B cell (primary cell): ENCODE measurements at regions not wholly inside any gene's neighbourhood (a gene's known extent, or its start where the extent isn't known, plus 50 kb on each side); places are given as distances from the start of the nearest gene placed in this dataset.
"Not testable (repeated sequence)": the region's sequence is repeated elsewhere in the genome, so short reads cannot be mapped to it uniquely, and the experiment has no call there.

ENCODE experiments used
- ATAC-seq: fragments of 200-7000 bp; cut with Tn5 transposase; one replicate; pipeline ENCODE4 v1.10.0; 2021; ENCODE audit warnings: low read depth, mild to moderate bottlenecking, moderate number of reproducible peaks, moderate library complexity
- CTCF ChIA-PET: fragments of 350-600 bp; sonication (Branson Sonifier 250); formaldehyde crosslinking; loops from one replicate; lab custom pipeline; 2021; ENCODE audit warnings: antibody characterized with exemption, inconsistent platforms; lab: Charles Lee
- POLR2A ChIA-PET: fragments of 350-600 bp; sonication (Branson Sonifier 250); formaldehyde crosslinking; loops from one replicate; lab custom pipeline; 2021; ENCODE audit warnings: antibody characterized with exemption; lab: Charles Lee
- DNase-seq: peaks from one replicate; pipeline ENCODE4 v3.0.0; 2013
- H2AFZ ChIP-seq: 2 replicates; pipeline ENCODE4 v1.6.1; 2012; ENCODE audit warnings: mild to moderate bottlenecking, low read depth, low read length; ENCODE audit not compliant: insufficient read depth, poor library complexity, severe bottlenecking
- H3K27ac ChIP-seq, 2 donors: 1 replicate in 1 of 2; 2 replicates in 1 of 2; pipeline ENCODE4 v1.5.1; 2012 to 2013; ENCODE audit warnings: low read length in 2 of 2, mild to moderate bottlenecking in 2 of 2, moderate library complexity in 1 of 2
- H3K27me3 ChIP-seq, 4 experiments: fragments of 200-600 bp in 1 of 4; sonication (generic) in 1 of 4; replicated peaks in 1 of 4; 1 replicate in 2 of 4; 2 replicates in 2 of 4; pipeline versions ENCODE4 v1.6.1 to v1.7.0; 2013 to 2016; ENCODE audit warnings: low read length in 3 of 4, mild to moderate bottlenecking in 2 of 4, mixed read lengths in 1 of 4, moderate library complexity in 1 of 4; ENCODE audit not compliant: insufficient read depth in 4 of 4, control insufficient read depth in 3 of 4; ENCODE audit errors: control extremely low read depth in 1 of 4
- H3K36me3 ChIP-seq, 2 experiments: replicated peaks in 1 of 2; 1 replicate in 1 of 2; 2 replicates in 1 of 2; pipeline versions ENCODE4 v1.6.1 to v1.7.1; 2013; ENCODE audit warnings: low read length in 1 of 2; ENCODE audit not compliant: insufficient read depth in 2 of 2, control insufficient read depth in 1 of 2; ENCODE audit errors: control extremely low read depth in 1 of 2, extremely low read depth in 1 of 2
- H3K4me1 ChIP-seq, 2 donors: fragments of 200-600 bp in 1 of 2; sonication (generic) in 1 of 2; 1 replicate in 1 of 2; 2 replicates in 1 of 2; pipeline versions ENCODE4 v1.5.1 to v1.6.1; 2013 to 2017; ENCODE audit warnings: low read length in 2 of 2; ENCODE audit not compliant: control insufficient read depth in 2 of 2, insufficient read depth in 2 of 2
- H3K4me2 ChIP-seq: replicated peaks from 2 replicates; pipeline ENCODE3; 2012; ENCODE audit warnings: mild to moderate bottlenecking, low read depth, low read length; ENCODE audit not compliant: poor library complexity, severe bottlenecking
- H3K4me3 ChIP-seq, 5 experiments: fragments of 200-600 bp in 1 of 5; sonication (generic) in 1 of 5; 1 replicate in 3 of 5; 2 replicates in 2 of 5; pipeline versions ENCODE4 v1.5.1 to v1.7.0; 2011 to 2016; ENCODE audit warnings: low read length in 4 of 5, mild to moderate bottlenecking in 4 of 5, low read depth in 2 of 5, control low read depth in 1 of 5, moderate library complexity in 1 of 5; ENCODE audit not compliant: insufficient read depth in 1 of 5; ENCODE audit errors: control extremely low read depth in 1 of 5, extremely low read depth in 1 of 5
- H3K79me2 ChIP-seq: fragments of 200-600 bp; sonication (generic); one replicate; pipeline ENCODE4 v1.6.0; 2016; ENCODE audit warnings: low read length; ENCODE audit not compliant: control insufficient read depth, insufficient read depth
- H3K9ac ChIP-seq: fragments of 200-600 bp; sonication (generic); 2 replicates; pipeline ENCODE4 v1.6.1; 2017; ENCODE audit warnings: mild to moderate bottlenecking, low read length, moderate library complexity
- H3K9me3 ChIP-seq, 3 donors: one replicate each; pipeline versions ENCODE4 v1.6.1 to v1.7.1; 2013; ENCODE audit warnings: low read length in 2 of 3; ENCODE audit not compliant: control insufficient read depth in 2 of 3, insufficient read depth in 1 of 3; ENCODE audit errors: control extremely low read depth in 1 of 3
- H4K20me1 ChIP-seq: 2 replicates; pipeline ENCODE4 v1.6.0; 2012; ENCODE audit warnings: mild to moderate bottlenecking, low read length; ENCODE audit not compliant: insufficient read depth, control insufficient read depth, poor library complexity, severe bottlenecking
- H3K27ac Mint-ChIP-seq: one replicate; pipeline ENCODE4 v1.8.0; 2021; ENCODE audit warnings: mixed read lengths
- H3K27me3 Mint-ChIP-seq: one replicate; pipeline ENCODE4 v1.8.0; 2021; ENCODE audit warnings: mixed read lengths
- H3K4me1 Mint-ChIP-seq: one replicate; pipeline ENCODE4 v1.8.0; 2021; ENCODE audit warnings: mixed read lengths
- H3K4me3 Mint-ChIP-seq: one replicate; pipeline ENCODE4 v1.8.0; 2021; ENCODE audit warnings: mixed read lengths
- H3K9me3 Mint-ChIP-seq: one replicate; pipeline ENCODE4 v1.8.0; 2022; ENCODE audit warnings: mixed read lengths; ENCODE audit not compliant: insufficient read depth
- EZH2 ChIP-seq: IDR thresholded peaks from 2 replicates; pipeline ENCODE4 v1.6.1; 2012; ENCODE audit warnings: borderline replicate concordance, low read depth, mild to moderate bottlenecking, moderate library complexity, low read length; ENCODE audit not compliant: insufficient read depth, poor library complexity, severe bottlenecking
- WGBS: methylation state at CpG from one replicate; pipeline ENCODE4 v1.1.5; 2013; ENCODE audit warnings: missing lambda C conversion rate; ENCODE audit not compliant: insufficient coverage; 5-methylcytosine and 5-hydroxymethylcytosine counted together
- intact Hi-C: fragments of 100-400 bp; cut with micrococcal nuclease; formaldehyde crosslinking; loops from one replicate; pipeline ENCODE4 v1.10.0; 2022
- TF ChIP-seq, protein P1 (sequence below): fragments of 200-600 bp; IDR thresholded peaks from one replicate; pipeline ENCODE4 v1.8.0; 2022; ENCODE audit warnings: antibody characterized with exemption, mild to moderate bottlenecking

DNA sequence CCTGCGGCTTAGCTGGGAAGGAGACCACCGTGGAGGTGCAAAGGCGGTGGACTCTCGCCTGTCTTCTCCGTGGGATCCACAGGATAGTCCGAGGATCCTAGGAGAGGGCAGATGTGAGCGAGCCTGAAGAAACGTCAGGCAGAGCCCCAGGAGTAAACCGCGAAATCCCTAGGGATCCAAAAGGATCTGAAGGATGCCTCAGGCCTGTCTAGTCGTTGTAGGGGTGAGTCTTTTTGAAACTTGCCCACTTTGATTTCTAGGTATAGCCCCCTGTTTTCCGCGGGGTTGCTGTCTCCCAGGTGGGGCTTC is 576.5 kb downstream of the KCNJ18 start:
- Mint-ChIP-seq H3K4me1 (no peaks in the 10 kb centered on the region), H3K27me3 (no peaks in the 10 kb centered on the region), H3K27ac (no peak overlapping the region), H3K9me3 (peaks cover 6% of the 10 kb centered on the region), H3K4me3 (no peak overlapping the region)
- H4K20me1 ChIP-seq: no peaks in the 10 kb centered on the region
- POLR2A ChIA-PET: no interaction called here
- 70% methylated on average over 13 of the region's 13 CpGs for WGBS
- no peaks in the 10 kb centered on the region for H3K79me2 ChIP-seq
- CTCF ChIA-PET: no interaction called here
- intact Hi-C loops: no loop called here
- DNase-seq (no peak), ATAC-seq (no peak)
- H3K27ac ChIP-seq: no peak overlapping the region
- no peaks in the 10 kb centered on the region for H3K36me3 ChIP-seq
- H3K27me3 ChIP-seq: no peaks in the 10 kb centered on the region
- peaks cover 0 to 63% (median 3%) of the 10 kb centered on the region in 3 donors for H3K9me3 ChIP-seq
- H3K4me3 ChIP-seq: no peak overlapping the region
- no peaks in the 10 kb centered on the region for H3K4me1 ChIP-seq
- H2AFZ ChIP-seq: no peak overlapping the region
- no peak for TF ChIP-seq EZH2
- TF ChIP-seq, protein P1, sequence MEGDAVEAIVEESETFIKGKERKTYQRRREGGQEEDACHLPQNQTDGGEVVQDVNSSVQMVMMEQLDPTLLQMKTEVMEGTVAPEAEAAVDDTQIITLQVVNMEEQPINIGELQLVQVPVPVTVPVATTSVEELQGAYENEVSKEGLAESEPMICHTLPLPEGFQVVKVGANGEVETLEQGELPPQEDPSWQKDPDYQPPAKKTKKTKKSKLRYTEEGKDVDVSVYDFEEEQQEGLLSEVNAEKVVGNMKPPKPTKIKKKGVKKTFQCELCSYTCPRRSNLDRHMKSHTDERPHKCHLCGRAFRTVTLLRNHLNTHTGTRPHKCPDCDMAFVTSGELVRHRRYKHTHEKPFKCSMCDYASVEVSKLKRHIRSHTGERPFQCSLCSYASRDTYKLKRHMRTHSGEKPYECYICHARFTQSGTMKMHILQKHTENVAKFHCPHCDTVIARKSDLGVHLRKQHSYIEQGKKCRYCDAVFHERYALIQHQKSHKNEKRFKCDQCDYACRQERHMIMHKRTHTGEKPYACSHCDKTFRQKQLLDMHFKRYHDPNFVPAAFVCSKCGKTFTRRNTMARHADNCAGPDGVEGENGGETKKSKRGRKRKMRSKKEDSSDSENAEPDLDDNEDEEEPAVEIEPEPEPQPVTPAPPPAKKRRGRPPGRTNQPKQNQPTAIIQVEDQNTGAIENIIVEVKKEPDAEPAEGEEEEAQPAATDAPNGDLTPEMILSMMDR: no peak
- no peak overlapping the region for H3K9ac ChIP-seq
- no peak overlapping the region for H3K4me2 ChIP-seq

DNA sequence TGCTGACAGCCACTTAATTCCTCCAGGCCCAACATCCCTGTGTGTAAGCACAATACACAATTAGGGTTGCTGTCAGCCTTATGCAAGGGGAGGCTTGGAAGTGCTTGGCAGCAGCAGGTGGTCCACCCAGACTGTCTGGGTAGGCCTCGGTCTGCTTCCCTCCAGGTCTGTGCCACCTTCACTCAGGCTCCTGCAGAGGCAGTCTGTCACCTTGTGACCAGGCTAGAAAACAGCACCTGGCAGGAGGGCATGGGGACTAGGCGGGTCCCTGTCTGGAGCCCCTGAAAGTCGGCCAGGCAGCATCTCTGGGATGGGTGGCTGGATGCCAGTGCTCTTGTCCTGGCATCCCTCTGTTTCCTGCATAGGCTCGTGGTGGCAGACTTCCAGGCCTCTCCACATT is 578.1 kb downstream of the KCNJ18 start:
- Histone ChIP-seq H3K4me2 (no peak overlapping the region), H4K20me1 (no peaks in the 10 kb centered on the region), H3K27ac (no peak overlapping the region), H2AFZ (no peak overlapping the region), H3K9me3 (peaks cover 0 to 62% (median 0%) of the 10 kb centered on the region in 3 donors), H3K4me1 (no peaks in the 10 kb centered on the region), H3K27me3 (no peaks in the 10 kb centered on the region), H3K4me3 (no peak overlapping the region), H3K79me2 (no peaks in the 10 kb centered on the region), H3K9ac (no peak overlapping the region), H3K36me3 (no peaks in the 10 kb centered on the region)
- POLR2A ChIA-PET: no interaction called here
- H3K27ac Mint-ChIP-seq: no peak overlapping the region
- intact Hi-C loops: no loop called here
- H3K9me3 Mint-ChIP-seq: peaks cover 8% of the 10 kb centered on the region
- TF ChIP-seq, protein P1: no peak
- no peak for TF ChIP-seq EZH2
- ATAC-seq (no peak), DNase-seq (no peak)
- H3K27me3 Mint-ChIP-seq: no peaks in the 10 kb centered on the region
- WGBS: 74% methylated on average over 4 of the region's 4 CpGs
- no peak overlapping the region for H3K4me3 Mint-ChIP-seq
- H3K4me1 Mint-ChIP-seq: no peaks in the 10 kb centered on the region
- CTCF ChIA-PET: no interaction called here

DNA sequence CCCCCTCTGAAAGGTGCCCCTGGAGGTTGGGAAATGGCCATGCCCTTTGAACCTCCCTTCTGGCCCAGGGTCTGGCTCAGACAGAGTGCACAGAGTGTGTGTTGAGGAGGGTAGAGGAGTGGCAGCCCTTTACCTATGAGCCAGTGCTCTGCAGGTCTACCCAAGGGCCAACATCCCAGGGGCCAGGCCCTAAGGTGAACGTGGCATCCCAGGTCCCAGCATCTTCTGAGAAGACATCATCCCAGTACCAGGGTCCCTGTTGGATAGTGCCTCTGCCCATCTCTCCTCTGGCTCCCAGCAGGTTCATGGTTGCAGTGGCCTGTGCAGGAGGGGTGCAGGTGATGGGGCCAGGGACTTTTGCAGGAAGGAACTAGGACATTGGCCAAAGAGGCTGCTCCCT is 578.5 kb downstream of the KCNJ18 start:
- H3K4me2 ChIP-seq, H3K9ac ChIP-seq, H2AFZ ChIP-seq, H3K9me3 Mint-ChIP-seq, H3K36me3 ChIP-seq, H3K4me3 ChIP-seq, H3K4me1 ChIP-seq, H3K27ac ChIP-seq, H3K27me3 ChIP-seq, H3K4me3 Mint-ChIP-seq, CTCF ChIA-PET, H3K79me2 ChIP-seq, H3K4me1 Mint-ChIP-seq, DNase-seq, ATAC-seq, H3K27ac Mint-ChIP-seq, intact Hi-C loops, POLR2A ChIA-PET, H3K27me3 Mint-ChIP-seq, H4K20me1 ChIP-seq: not testable (repeated sequence)
- H3K9me3 ChIP-seq: peaks cover 0 to 58% (median 0%) of the 10 kb centered on the region in 3 donors
- WGBS: 50% methylated on average over 1 of the region's 1 CpG
